Mesenchymal stem cell (in vitro differentiated cells and primary cell): ENCODE measurements at regions not wholly inside any gene's neighbourhood (a gene's known extent, or its start where the extent isn't known, plus 50 kb on each side); places are given as distances from the start of the nearest gene placed in this dataset.
"Not testable (repeated sequence)": the region's sequence is repeated elsewhere in the genome, so short reads cannot be mapped to it uniquely, and the experiment has no call there.

Source experiments
- DNase-seq: peaks from one replicate; pipeline ENCODE4 v3.0.0-alpha.2; 2013
- H2AFZ ChIP-seq: one replicate; pipeline ENCODE4 v1.6.1; 2013; ENCODE audit warnings: low read depth, mild to moderate bottlenecking, control low read depth, inconsistent platforms, low read length, moderate library complexity
- H2AK5ac ChIP-seq: 2 replicates; pipeline ENCODE4 v1.6.1; 2013; ENCODE audit warnings: low read length, moderate library complexity, mild to moderate bottlenecking, inconsistent platforms; ENCODE audit not compliant: severe bottlenecking
- H2BK120ac ChIP-seq: one replicate; pipeline ENCODE4 v1.6.1; 2013; ENCODE audit warnings: low read depth, mild to moderate bottlenecking, inconsistent platforms, low read length, moderate library complexity
- H2BK12ac ChIP-seq, 2 experiments: one replicate each; pipeline ENCODE4 v1.6.1; 2013; ENCODE audit warnings: inconsistent platforms in 2 of 2, low read length in 2 of 2, mild to moderate bottlenecking in 2 of 2, moderate library complexity in 2 of 2, control low read depth in 1 of 2
- H2BK15ac ChIP-seq: one replicate; pipeline ENCODE4 v1.6.1; 2013; ENCODE audit warnings: mild to moderate bottlenecking, low read depth, inconsistent platforms; ENCODE audit not compliant: poor library complexity, severe bottlenecking
- H2BK5ac ChIP-seq: 2 replicates; pipeline ENCODE4 v1.6.1; 2013; ENCODE audit warnings: low read depth, mild to moderate bottlenecking, low read length, control low read depth, inconsistent platforms; ENCODE audit not compliant: poor library complexity, severe bottlenecking
- H3K14ac ChIP-seq, 2 experiments: one replicate each; pipeline ENCODE4 v1.6.1; 2013; ENCODE audit warnings: inconsistent platforms in 2 of 2, low read length in 2 of 2, control low read depth in 1 of 2, mild to moderate bottlenecking in 1 of 2, moderate library complexity in 1 of 2
- H3K18ac ChIP-seq, 2 experiments: one replicate each; pipeline ENCODE4 v1.6.1; 2013; ENCODE audit warnings: inconsistent platforms in 2 of 2, low read length in 2 of 2, control low read depth in 1 of 2, low read depth in 1 of 2, mild to moderate bottlenecking in 1 of 2
- H3K23ac ChIP-seq, 2 experiments: one replicate each; pipeline ENCODE4 v1.6.1; 2013; ENCODE audit warnings: inconsistent platforms in 2 of 2, low read length in 2 of 2, mild to moderate bottlenecking in 2 of 2, moderate library complexity in 2 of 2, control low read depth in 1 of 2
- H3K27ac ChIP-seq: 2 replicates; pipeline ENCODE4 v1.5.1; 2013; ENCODE audit warnings: mild to moderate bottlenecking, moderate library complexity, low read length, control low read depth, inconsistent platforms; ENCODE audit not compliant: poor library complexity, severe bottlenecking
- H3K27me3 ChIP-seq, 2 experiments: 2 replicates each; pipeline versions ENCODE4 v1.6.1 to v1.7.0; 2013; ENCODE audit warnings: low read length in 2 of 2, mild to moderate bottlenecking in 2 of 2, moderate library complexity in 2 of 2, control low read depth in 1 of 2, inconsistent platforms in 1 of 2; ENCODE audit not compliant: control insufficient read depth in 1 of 2, insufficient read depth in 1 of 2
- H3K36me3 ChIP-seq, 2 experiments: 2 replicates each; pipeline versions ENCODE4 v1.6.1 to v1.7.0; 2013; ENCODE audit warnings: low read length in 2 of 2, control low read depth in 1 of 2, inconsistent platforms in 1 of 2, low read depth in 1 of 2, mild to moderate bottlenecking in 1 of 2; ENCODE audit not compliant: insufficient read depth in 2 of 2, control insufficient read depth in 1 of 2
- H3K4ac ChIP-seq, 2 experiments: one replicate each; pipeline ENCODE4 v1.6.1; 2013; ENCODE audit warnings: inconsistent platforms in 2 of 2, low read length in 2 of 2, mild to moderate bottlenecking in 2 of 2, moderate library complexity in 2 of 2, control low read depth in 1 of 2, low read depth in 1 of 2
- H3K4me1 ChIP-seq: 2 replicates; pipeline ENCODE4 v1.6.1; 2013; ENCODE audit warnings: low read depth, low read length, control low read depth; ENCODE audit not compliant: control insufficient read depth, insufficient read depth
- H3K4me2 ChIP-seq: 2 replicates; pipeline ENCODE4 v1.6.1; 2013; ENCODE audit warnings: low read length, mild to moderate bottlenecking, inconsistent platforms; ENCODE audit not compliant: poor library complexity, severe bottlenecking
- H3K4me3 ChIP-seq, 2 experiments: 2 replicates each; pipeline versions ENCODE4 v1.5.1 to v1.7.0; 2013; ENCODE audit warnings: low read length in 2 of 2, mild to moderate bottlenecking in 2 of 2, control low read depth in 1 of 2, low read depth in 1 of 2; ENCODE audit not compliant: insufficient read depth in 1 of 2
- H3K79me1 ChIP-seq: replicated peaks from 2 replicates; pipeline ENCODE4 v1.6.1; 2013; ENCODE audit warnings: mild to moderate bottlenecking, control low read depth, low read length, inconsistent platforms; ENCODE audit not compliant: poor library complexity, severe bottlenecking
- H3K9ac ChIP-seq: 2 replicates; pipeline ENCODE4 v1.7.0; 2013; ENCODE audit warnings: mild to moderate bottlenecking, low read length, moderate library complexity
- H3K9me3 ChIP-seq: 2 replicates; pipeline ENCODE4 v1.7.0; 2013; ENCODE audit warnings: mild to moderate bottlenecking, low read length; ENCODE audit not compliant: control insufficient read depth
- H4K8ac ChIP-seq: one replicate; pipeline ENCODE4 v1.6.1; 2013; ENCODE audit warnings: inconsistent platforms, mild to moderate bottlenecking, low read length, moderate library complexity
- H4K91ac ChIP-seq: one replicate; pipeline ENCODE4 v1.6.1; 2013; ENCODE audit warnings: mild to moderate bottlenecking, low read length, inconsistent platforms
- WGBS: methylation state at CpG from one replicate; pipeline ENCODE4 v1.1.7; 2013; ENCODE audit warnings: mixed read lengths; 5-methylcytosine and 5-hydroxymethylcytosine counted together

- H4K8ac ChIP-seq, H3K23ac ChIP-seq, H3K27me3 ChIP-seq, H3K4me2 ChIP-seq, H3K14ac ChIP-seq, H3K79me1 ChIP-seq, H3K4me3 ChIP-seq, H3K27ac ChIP-seq, H2BK12ac ChIP-seq, H2BK5ac ChIP-seq, H2AK5ac ChIP-seq, H3K18ac ChIP-seq, H3K4me1 ChIP-seq, H2AFZ ChIP-seq, H4K91ac ChIP-seq, H2BK120ac ChIP-seq, H3K36me3 ChIP-seq, H3K4ac ChIP-seq, H3K9ac ChIP-seq, H2BK15ac ChIP-seq, DNase-seq: not testable (repeated sequence)
- H3K9me3 ChIP-seq = peaks cover 14% of the 10 kb centered on the region
- 95% methylated on average over 2 of the region's 2 CpGs for WGBS
Measured at GRCh38 chr6:54564188-54564587, 255.9 kb downstream of the TINAG start.

- 0% methylated on average over 1 of the region's 1 CpG for WGBS
Measured at GRCh38 chr6:54574671-54575070, 266.4 kb downstream of the TINAG start.

DNA sequence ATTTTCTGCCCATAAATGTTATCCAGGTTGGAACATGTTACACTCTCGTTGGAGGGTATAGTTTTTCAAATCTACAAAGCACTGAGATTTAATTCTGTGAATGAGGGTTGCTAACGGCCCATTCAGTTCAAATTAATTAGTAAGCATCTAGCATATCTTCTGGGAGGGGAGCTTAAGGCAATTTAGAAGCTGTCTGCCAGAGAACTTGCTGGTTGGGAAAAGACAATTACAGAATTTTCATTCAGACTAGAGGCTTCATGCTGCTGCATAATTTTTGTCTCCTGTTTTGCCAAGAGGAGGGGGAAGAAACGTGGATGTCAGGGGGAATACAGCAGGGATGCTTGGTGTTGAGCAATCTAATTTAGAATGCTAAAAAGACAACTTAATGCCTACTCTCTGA is 268.3 kb upstream of the FAM83B start:
- no peak for DNase-seq
- no peak overlapping the region for H3K9ac ChIP-seq
- H2BK5ac ChIP-seq = no peak overlapping the region
- no peak overlapping the region for H3K18ac ChIP-seq
- no peaks in the 10 kb centered on the region for H3K4me1 ChIP-seq
- H2AFZ ChIP-seq = no peak overlapping the region
- no peaks in the 10 kb centered on the region for H3K79me1 ChIP-seq
- H3K4me2 ChIP-seq = no peak overlapping the region
- H3K4ac ChIP-seq = no peak overlapping the region
- no peaks in the 10 kb centered on the region for H3K27me3 ChIP-seq
- no peaks in the 10 kb centered on the region for H3K36me3 ChIP-seq
- no peak overlapping the region for H2BK12ac ChIP-seq
- H2BK120ac ChIP-seq = no peak overlapping the region
- H2BK15ac ChIP-seq = no peak overlapping the region
- no peak overlapping the region for H3K14ac ChIP-seq
- WGBS = 75% methylated on average over 3 of the region's 3 CpGs
- no peak overlapping the region for H4K91ac ChIP-seq
- no peak overlapping the region for H2AK5ac ChIP-seq
- no peak overlapping the region for H3K4me3 ChIP-seq
- peak overlapping the region; percentile 35 for H3K27ac ChIP-seq
- H4K8ac ChIP-seq = no peak overlapping the region
- H3K9me3 ChIP-seq = peaks cover 3% of the 10 kb centered on the region
- H3K23ac ChIP-seq = no peak overlapping the region

More at GRCh38 chr6:54574671-54575070, 266.4 kb downstream of the TINAG start:
- Histone ChIP-seq H3K18ac (no peak overlapping the region), H3K9ac (no peak overlapping the region), H2AK5ac (no peak overlapping the region), H2BK12ac (no peak overlapping the region), H2BK15ac (no peak overlapping the region), H3K9me3 (peaks cover 3% of the 10 kb centered on the region), H2AFZ (no peak overlapping the region), H2BK120ac (no peak overlapping the region), H4K8ac (no peak overlapping the region), H3K4me2 (no peak overlapping the region), H4K91ac (no peak overlapping the region), H3K23ac (no peak overlapping the region), H3K14ac (no peak overlapping the region), H3K27ac (no peak overlapping the region), H3K4me3 (no peak overlapping the region), H3K4me1 (no peaks in the 10 kb centered on the region), H2BK5ac (no peak overlapping the region), H3K4ac (no peak overlapping the region), H3K36me3 (no peaks in the 10 kb centered on the region), H3K79me1 (no peaks in the 10 kb centered on the region), H3K27me3 (no peaks in the 10 kb centered on the region)
- DNase-seq = no peak

- H4K91ac ChIP-seq = no peak overlapping the region
- no peak overlapping the region for H2BK12ac ChIP-seq
- H3K18ac ChIP-seq = no peak overlapping the region
- H3K14ac ChIP-seq = no peak overlapping the region
- peak; percentile 8 for DNase-seq
- H3K23ac ChIP-seq = no peak overlapping the region
- H2BK5ac ChIP-seq = no peak overlapping the region
- H2AFZ ChIP-seq = no peak overlapping the region
- H2BK120ac ChIP-seq = no peak overlapping the region
- no peak overlapping the region for H3K4me2 ChIP-seq
- WGBS = 30% methylated on average over 1 of the region's 2 CpGs
- no peak overlapping the region for H3K9ac ChIP-seq
- no peak overlapping the region for H2BK15ac ChIP-seq
- no peak overlapping the region for H4K8ac ChIP-seq
- H3K79me1 ChIP-seq = no peaks in the 10 kb centered on the region
- H3K27me3 ChIP-seq = no peaks in the 10 kb centered on the region
- no peak overlapping the region for H3K4ac ChIP-seq
- no peak overlapping the region for H3K4me3 ChIP-seq
- no peaks in the 10 kb centered on the region for H3K4me1 ChIP-seq
- no peaks in the 10 kb centered on the region for H3K36me3 ChIP-seq
- H2AK5ac ChIP-seq = no peak overlapping the region
- H3K9me3 ChIP-seq = no peaks in the 10 kb centered on the region
- H3K27ac ChIP-seq = peak overlapping the region; percentile 61
Measured at GRCh38 chr6:54579011-54579410, 267.6 kb upstream of the FAM83B start.
